Activated CD4-positive, alpha-beta T cell treated with anti-CD3 and anti-CD28 coated beads, Interleukin-2, amount 50 U/mL, for 24 hours (primary cell): ENCODE measurements at regions not wholly inside any gene's neighbourhood (a gene's known extent, or its start where the extent isn't known, plus 50 kb on each side); places are given as distances from the start of the nearest gene placed in this dataset.

Experiments used
- DNase-seq, 2 donors: peaks; one replicate each; pipeline ENCODE4 v3.0.0-alpha.2; 2020; ENCODE audit warnings: low read depth in 1 of 2, low spot score in 1 of 2

GRCh38 chr2:40783704-40784103 is 331.8 kb upstream of the SLC8A1 start:
- no peak for DNase-seq

GRCh38 chr2:40786636-40787035 is 334.7 kb upstream of the SLC8A1 start:
- no peak for DNase-seq

GRCh38 chr2:40797120-40797519 is 345.2 kb upstream of the SLC8A1 start:
- DNase-seq: no peak

DNA sequence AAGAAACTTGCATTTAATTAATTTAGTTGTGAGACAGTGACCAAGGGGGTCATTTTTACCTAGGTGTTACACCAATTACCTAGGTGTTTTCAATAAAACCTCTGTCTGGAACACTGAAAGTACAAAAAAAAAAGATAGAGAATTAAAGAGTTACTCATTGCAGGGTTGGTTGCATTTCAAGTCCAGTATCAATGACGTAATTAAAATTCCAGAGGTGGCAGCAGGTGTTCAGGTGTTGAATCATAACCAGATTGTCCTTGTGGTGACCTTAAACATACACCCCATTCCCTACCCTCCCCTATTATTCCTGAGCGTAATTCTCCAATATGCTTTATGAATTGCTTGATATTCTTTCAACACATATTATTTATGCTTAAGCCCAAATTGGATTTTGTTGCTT is 352.0 kb upstream of the SLC8A1 start:
- DNase-seq: no peak

GRCh38 chr2:40809156-40809555 is 357.3 kb upstream of the SLC8A1 start:
- DNase-seq: no peak

DNA sequence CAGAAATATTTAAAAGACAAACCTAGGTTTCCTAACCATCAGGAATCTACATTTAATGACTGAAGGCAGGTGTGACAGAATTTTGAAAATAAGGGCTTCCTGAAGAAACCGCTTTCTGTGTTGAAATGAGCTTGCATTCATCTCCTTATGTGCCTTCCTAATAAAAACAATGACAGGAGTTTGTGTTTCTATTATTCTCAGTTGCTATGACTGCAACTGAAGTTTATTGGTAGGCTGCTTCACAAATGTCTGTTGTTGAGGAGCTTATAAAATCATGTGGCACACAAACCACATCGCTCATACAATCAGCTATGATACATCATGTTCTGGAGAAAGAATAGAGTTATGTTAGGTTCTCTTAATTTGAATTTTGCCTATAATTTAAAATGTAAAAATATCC is 362.7 kb upstream of the SLC8A1 start:
- no peak for DNase-seq

GRCh38 chr2:40820319-40820718 is 368.4 kb upstream of the SLC8A1 start:
- no peak for DNase-seq

DNA sequence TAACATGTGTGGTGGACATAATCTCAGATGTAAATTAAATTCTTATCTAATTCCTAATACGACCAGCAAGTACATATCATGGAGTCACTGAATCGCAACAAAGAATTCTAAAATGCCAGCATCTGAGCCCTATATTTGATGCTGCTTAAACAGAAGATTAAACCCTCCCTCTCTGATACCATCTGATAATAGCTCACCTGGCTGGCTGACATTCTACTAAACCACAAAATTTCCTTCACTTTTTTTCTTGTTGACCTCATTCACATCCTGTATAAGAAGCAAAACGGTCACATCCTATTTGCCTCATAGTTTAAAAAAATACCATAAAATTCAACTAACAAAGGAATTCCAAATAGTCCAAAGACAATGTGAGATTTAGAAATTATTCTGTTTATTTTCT is 371.6 kb upstream of the SLC8A1 start:
- no peak for DNase-seq

DNA sequence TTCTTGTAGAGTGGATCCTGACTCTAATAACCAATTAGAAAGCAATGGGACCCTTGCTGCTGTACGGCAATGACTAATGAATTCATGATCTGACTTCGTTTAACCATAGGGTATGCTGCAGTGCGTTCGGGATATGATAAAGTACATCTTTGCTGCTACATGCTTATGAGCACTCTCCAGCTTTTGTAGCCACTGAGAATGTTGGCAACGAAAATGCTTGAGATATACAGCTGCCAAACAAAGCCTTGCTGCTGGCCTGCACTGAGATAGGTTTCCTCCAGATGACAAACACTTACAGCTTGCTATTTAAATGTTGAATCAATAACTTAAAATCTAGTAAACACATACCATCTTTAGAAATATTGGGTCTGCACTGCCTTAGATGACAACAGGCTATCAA is 372.4 kb upstream of the SLC8A1 start:
- no peak for DNase-seq

- DNase-seq: no peak
These were observed 375.5 kb upstream of the SLC8A1 start for GRCh38 chr2:40827392-40827791.

DNA sequence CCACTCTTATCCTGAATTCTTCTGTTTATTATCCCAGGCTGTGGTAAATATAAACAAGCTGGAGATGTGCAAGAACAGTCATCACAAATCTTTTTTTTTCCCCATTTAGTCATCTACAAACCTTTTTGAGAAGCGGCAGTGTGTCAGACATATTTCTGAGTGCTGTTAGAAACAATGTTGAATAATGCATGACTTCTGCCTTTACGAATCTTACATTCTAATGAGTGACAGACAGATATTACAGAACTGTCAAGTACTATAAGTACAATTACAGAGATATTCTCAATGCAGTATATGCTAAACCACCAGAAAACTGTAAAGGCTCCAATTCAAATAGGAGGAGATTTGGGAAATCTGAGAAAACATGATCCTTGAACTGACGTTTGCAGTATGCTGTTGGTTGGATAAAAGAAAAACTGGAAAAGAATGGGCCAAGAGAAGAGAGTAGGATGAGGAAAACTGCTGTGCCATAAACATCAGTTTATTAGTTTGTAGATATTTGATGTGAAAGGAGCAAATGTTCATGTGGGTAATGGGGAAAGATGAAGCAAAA is 379.5 kb upstream of the SLC8A1 start:
- DNase-seq: no peak

DNA sequence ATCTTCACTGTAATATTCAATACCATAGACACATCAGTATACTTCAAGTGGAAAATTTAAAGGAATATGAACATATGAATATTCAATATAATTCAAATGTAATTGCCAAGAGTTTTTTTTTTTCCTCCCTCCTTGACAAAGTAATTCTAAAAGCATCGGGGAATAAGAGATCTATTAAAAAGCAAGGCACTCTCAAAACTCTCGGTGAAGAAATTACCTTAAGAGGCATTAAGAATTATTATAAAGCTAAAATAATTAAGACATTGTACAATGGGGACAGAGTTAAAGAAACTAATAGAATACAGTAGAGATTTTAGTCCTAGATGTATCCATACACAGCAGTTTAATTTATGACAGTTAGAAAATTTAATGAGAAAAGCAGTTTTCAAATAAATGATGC is 390.0 kb upstream of the SLC8A1 start:
- no peak for DNase-seq

DNA sequence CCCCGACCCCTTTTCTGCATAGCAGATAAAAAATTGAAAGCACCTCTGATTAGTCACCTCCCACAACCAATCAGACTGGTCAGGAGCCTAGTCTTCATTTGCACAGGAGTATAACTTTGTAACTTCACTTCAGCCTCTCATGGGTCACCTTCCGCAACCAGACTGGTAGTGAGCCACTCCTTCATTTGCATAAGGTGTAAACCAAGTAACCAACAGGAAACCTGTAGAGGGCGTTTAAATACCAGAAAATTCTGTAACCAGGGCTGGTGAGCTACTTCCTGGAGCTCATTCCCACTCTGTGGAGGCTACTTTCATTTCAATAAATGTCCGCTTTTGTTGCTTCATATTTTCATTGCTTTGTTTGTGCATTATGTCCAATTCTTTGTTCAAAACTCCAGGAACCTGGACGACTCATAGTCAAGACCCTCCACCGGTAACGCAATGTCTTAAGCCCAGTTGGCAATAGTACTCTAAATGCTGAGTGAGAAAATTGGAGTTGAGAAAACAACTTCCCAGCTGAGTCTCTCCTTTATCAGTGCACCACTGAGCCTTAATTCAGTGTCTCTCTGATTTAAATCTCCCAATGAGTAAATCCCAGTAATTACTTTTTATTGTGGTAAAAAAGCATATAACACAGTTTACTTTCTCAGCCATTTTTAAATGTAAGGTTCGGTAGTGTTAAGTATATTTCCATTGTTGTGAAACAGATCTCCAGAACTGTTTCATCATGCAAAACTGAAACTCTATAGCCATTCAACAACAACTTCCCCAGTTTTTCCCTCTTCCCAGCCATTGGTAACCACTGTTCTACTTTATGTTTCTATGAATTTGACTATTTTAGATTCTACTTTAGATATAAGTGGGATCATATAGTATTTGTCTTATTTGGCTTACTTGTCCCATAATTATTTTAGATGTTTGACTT is 392.7 kb upstream of the SLC8A1 start:
- DNase-seq: no peak

- DNase-seq: no peak
These were observed 399.8 kb upstream of the SLC8A1 start for GRCh38 chr2:40851661-40852060.

DNA sequence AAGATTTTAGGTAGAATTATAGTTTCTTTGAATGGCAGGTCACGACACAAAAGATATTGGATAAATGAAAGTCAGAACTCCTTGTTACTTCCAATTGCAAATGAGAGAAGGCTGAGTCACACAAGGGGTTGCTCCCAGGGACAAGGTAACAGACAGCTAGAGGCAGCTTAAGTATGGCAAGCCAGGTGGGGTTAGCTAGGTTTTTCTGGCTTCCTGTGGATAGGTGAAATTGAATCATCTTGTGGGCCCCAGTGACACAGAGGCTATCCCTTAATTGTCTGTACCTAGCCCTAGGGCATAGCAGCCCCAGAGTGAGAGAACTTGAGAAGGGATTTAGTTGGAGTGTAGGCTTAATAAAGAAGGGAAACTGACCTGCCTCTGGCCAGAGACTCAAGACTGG is 407.7 kb upstream of the SLC8A1 start:
- no peak for DNase-seq

DNA sequence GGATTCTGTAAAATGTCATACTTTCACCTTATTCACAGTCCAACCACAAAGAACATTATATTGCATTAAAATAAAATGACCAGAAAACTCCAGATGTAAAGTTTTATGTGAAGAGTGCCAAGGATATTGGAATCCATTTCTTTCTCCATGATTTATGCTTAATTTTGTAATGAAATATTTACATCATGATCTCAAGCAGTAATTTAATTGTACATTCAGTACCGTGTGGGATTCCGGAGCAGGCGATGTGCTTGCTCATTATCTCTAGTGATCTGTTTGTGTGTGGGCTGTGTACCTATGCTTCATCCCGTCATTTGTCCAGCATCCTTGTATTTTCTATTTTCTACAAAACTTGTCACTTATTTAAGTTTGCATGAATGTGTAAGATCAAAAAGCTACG is 415.9 kb upstream of the SLC8A1 start:
- DNase-seq: no peak

DNA sequence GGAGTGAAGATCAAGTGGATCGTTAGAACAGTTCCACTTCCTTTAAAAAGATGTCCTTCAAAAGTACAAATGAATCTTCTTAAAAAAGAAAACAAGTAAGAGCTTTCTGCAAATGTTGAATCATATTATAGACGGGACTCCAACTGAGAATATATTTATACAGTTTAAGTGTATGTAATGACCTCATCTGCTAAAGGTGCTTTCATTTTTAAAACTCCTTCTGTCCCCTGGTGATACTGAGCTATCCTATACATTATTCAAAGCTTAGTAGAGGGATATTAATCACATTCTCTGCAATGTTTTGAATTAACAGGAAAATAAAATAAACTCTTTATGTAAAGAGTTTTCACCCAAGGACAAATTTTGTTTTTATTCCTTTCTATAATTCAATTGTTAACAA is 420.7 kb upstream of the SLC8A1 start:
- DNase-seq: no peak

DNA sequence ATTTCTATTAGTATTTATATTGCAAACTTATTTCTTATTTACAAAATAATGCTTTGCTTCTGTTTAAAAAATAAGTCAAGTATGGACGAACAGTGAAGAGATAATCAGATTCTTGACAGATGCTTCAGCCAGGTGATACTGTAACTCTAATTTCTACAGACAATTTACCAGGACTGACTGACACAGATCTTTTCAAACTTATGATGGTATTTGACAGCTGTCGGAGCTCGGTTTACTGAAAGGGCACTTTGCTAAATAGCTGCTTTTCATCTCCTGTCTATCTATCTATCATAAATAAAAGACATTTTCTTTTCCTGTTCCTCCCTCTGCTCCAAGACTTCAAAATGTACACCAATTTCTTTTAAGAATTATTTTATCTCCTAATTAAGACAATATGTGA is 422.5 kb upstream of the SLC8A1 start:
- DNase-seq: no peak

GRCh38 chr2:40877734-40878288 is 425.9 kb upstream of the SLC8A1 start:
- no peak for DNase-seq

- no peak for DNase-seq
These were observed 427.4 kb upstream of the SLC8A1 start for GRCh38 chr2:40879305-40879704.

- DNase-seq: no peak
These were observed 434.2 kb upstream of the SLC8A1 start for GRCh38 chr2:40886100-40886499.

DNA sequence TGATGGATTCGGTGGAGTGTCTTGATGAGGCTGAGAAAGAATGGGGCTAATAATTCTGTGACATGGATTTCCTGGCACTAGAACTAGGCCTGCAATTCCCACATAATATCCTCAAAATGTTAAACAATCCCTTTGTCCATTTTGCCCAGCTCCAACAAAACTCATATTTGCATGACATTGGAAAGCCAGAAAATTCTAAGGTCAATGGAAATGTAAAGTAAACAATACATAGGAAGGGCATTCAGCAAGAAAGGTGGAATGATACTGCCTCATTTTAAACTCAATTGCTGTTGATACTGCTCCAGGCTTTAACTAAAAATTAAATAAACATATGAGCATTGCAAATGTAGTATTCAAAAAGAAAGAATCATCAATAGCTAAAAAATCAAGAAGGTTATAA is 434.8 kb upstream of the SLC8A1 start:
- no peak for DNase-seq

DNA sequence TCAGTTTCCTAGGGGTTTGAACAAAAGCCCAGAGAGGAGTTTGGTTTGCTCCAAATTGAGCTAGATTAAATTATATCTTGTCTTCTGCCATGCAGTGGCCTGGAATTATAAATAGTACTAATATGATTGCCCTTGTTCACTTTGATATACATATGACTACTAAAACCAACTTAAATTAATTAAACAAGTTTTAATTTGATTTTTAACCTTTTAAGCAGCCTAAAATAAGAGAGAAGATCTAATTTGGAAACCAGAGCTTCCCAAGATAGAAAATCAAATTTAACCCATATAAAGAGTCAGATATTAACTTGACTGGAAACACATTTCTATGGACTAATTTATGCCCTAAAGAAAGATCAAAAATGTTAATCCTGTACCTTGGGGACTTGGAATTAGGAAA is 444.5 kb upstream of the SLC8A1 start:
- DNase-seq: no peak
